H1 (cell line): ENCODE measurements at regions not wholly inside any gene's neighbourhood (a gene's known extent, or its start where the extent isn't known, plus 50 kb on each side); places are given as distances from the start of the nearest gene placed in this dataset.

Experiments used
- CTCF ChIA-PET: fragments of 300-600 bp; sonication (Branson Sonifier 250); formaldehyde crosslinking; loops from one replicate; lab custom pipeline; 2021; ENCODE audit not compliant: partially characterized antibody; lab: Charles Lee
- POLR2A ChIA-PET: fragments of 300-600 bp; sonication (Branson Sonifier 250); formaldehyde crosslinking; loops from one replicate; lab custom pipeline; 2021; ENCODE audit warnings: inconsistent platforms; ENCODE audit not compliant: partially characterized antibody; lab: Charles Lee
- DNase-seq, 2 experiments: peaks; one replicate each; pipeline versions ENCODE4 v3.0.0 to v3.0.0-alpha.2; 2010 to 2022; ENCODE audit warnings: low spot score in 2 of 2, low read depth in 1 of 2, mixed read lengths in 1 of 2
- FAIRE-seq: peaks from 2 replicates; lab custom pipeline; 2011; peaks lifted over from hg19 to GRCh38; lab: Jason Lieb, UNC
- H2AFZ ChIP-seq: 2 replicates; pipeline ENCODE4 v1.8.1; 2012; ENCODE audit warnings: low read length, inconsistent platforms
- H2AK5ac ChIP-seq: 2 replicates; pipeline ENCODE4 v1.6.1; 2013; ENCODE audit warnings: low read depth, low read length
- H2BK120ac ChIP-seq: replicated peaks from 2 replicates; pipeline ENCODE3; 2013; ENCODE audit warnings: low read depth, low read length, inconsistent platforms
- H2BK12ac ChIP-seq: 2 replicates; pipeline ENCODE4 v1.6.1; 2013; ENCODE audit warnings: low read depth, low read length
- H2BK15ac ChIP-seq: 2 replicates; pipeline ENCODE4 v1.6.1; 2013; ENCODE audit warnings: low read length
- H2BK20ac ChIP-seq: 2 replicates; pipeline ENCODE4 v1.6.1; 2013; ENCODE audit warnings: low read length
- H2BK5ac ChIP-seq: 2 replicates; pipeline ENCODE4 v1.6.1; 2013; ENCODE audit warnings: low read depth, low read length
- H3K14ac ChIP-seq: 2 replicates; pipeline ENCODE4 v1.6.1; 2013; ENCODE audit warnings: inconsistent platforms; ENCODE audit not compliant: insufficient read length
- H3K18ac ChIP-seq: 2 replicates; pipeline ENCODE4 v1.6.1; 2013; ENCODE audit warnings: low read length; ENCODE audit errors: extremely low read depth
- H3K23ac ChIP-seq: 2 replicates; pipeline ENCODE4 v1.6.1; 2013; ENCODE audit warnings: inconsistent platforms; ENCODE audit not compliant: insufficient read length
- H3K23me2 ChIP-seq: 2 replicates; pipeline ENCODE4 v1.6.1; 2013; ENCODE audit warnings: low read depth, low read length
- H3K27ac ChIP-seq: 2 replicates; pipeline ENCODE4 v1.6.1; 2011; ENCODE audit warnings: low read depth, low read length, inconsistent platforms
- H3K27me3 ChIP-seq, 4 experiments: replicated peaks in 1 of 4; 1 replicate in 1 of 4; 2 replicates in 3 of 4; pipeline versions ENCODE4 v1.6.1 to v1.8.1; 2011 to 2013; ENCODE audit warnings: low read length in 3 of 4, mild to moderate bottlenecking in 3 of 4, inconsistent platforms in 2 of 4, mixed read lengths in 2 of 4, moderate library complexity in 1 of 4; ENCODE audit not compliant: control insufficient read depth in 3 of 4, insufficient read depth in 3 of 4; ENCODE audit errors: extremely low read depth in 1 of 4
- H3K36me3 ChIP-seq, 4 experiments: 2 replicates each; pipeline versions ENCODE4 v1.6.1 to v1.8.1; 2011 to 2013; ENCODE audit warnings: mild to moderate bottlenecking in 4 of 4, low read length in 3 of 4, moderate library complexity in 2 of 4, control low read depth in 1 of 4, inconsistent platforms in 1 of 4; ENCODE audit not compliant: insufficient read depth in 4 of 4, control insufficient read depth in 2 of 4
- H3K4ac ChIP-seq: replicated peaks from 2 replicates; pipeline ENCODE3; 2013; ENCODE audit warnings: low read length, low read depth, mixed read lengths, inconsistent platforms; ENCODE audit not compliant: insufficient read length
- H3K4me1 ChIP-seq, 4 experiments: replicated peaks in 1 of 4; 1 replicate in 1 of 4; 2 replicates in 3 of 4; pipeline versions ENCODE4 v1.6.1 to v1.8.1; 2011 to 2013; ENCODE audit warnings: low read length in 3 of 4, inconsistent platforms in 2 of 4, mixed read lengths in 1 of 4; ENCODE audit not compliant: insufficient read depth in 4 of 4, control insufficient read depth in 3 of 4
- H3K4me2 ChIP-seq, 2 experiments: 2 replicates each; pipeline versions ENCODE4 v1.6.1 to v1.8.1; 2011 to 2013; ENCODE audit warnings: low read depth in 2 of 2, low read length in 2 of 2, control low read depth in 1 of 2, inconsistent platforms in 1 of 2, mild to moderate bottlenecking in 1 of 2; ENCODE audit not compliant: insufficient read depth in 1 of 2
- H3K4me3 ChIP-seq, 4 experiments: fragments of 200-600, 300-600 bp in 1 of 4; sonication (generic), shearing (Covaris generic), sonication (Bioruptor Twin) in 1 of 4; 2 replicates each; pipeline versions ENCODE4 v1.5.1 to v1.8.1; 2011 to 2016; ENCODE audit warnings: low read length in 4 of 4, low read depth in 3 of 4, control low read depth in 2 of 4, inconsistent platforms in 2 of 4, mild to moderate bottlenecking in 2 of 4, mixed read lengths in 1 of 4, moderate library complexity in 1 of 4; ENCODE audit not compliant: insufficient read depth in 2 of 4; ENCODE audit errors: extremely low read depth in 1 of 4
- H3K56ac ChIP-seq: replicated peaks from 2 replicates; pipeline ENCODE3; 2013; ENCODE audit warnings: low read depth, mild to moderate bottlenecking, mixed read lengths, low read length, inconsistent platforms; ENCODE audit not compliant: insufficient read length
- H3K79me1 ChIP-seq: 2 replicates; pipeline ENCODE4 v1.6.1; 2013; ENCODE audit warnings: low read depth, low read length, control low read depth
- H3K79me2 ChIP-seq, 2 experiments: 2 replicates each; pipeline versions ENCODE4 v1.6.1 to v1.8.1; 2012 to 2013; ENCODE audit warnings: low read length in 2 of 2, mild to moderate bottlenecking in 2 of 2, inconsistent platforms in 1 of 2; ENCODE audit not compliant: insufficient read depth in 2 of 2, control insufficient read depth in 1 of 2
- H3K9ac ChIP-seq, 4 experiments: replicated peaks in 1 of 4; 1 replicate in 1 of 4; 2 replicates in 3 of 4; pipeline versions ENCODE4 v1.6.1 to v1.8.1; 2011 to 2013; ENCODE audit warnings: low read depth in 3 of 4, low read length in 3 of 4, control low read depth in 2 of 4, mild to moderate bottlenecking in 2 of 4, moderate library complexity in 2 of 4, inconsistent platforms in 1 of 4; ENCODE audit errors: extremely low read depth in 1 of 4
- H3K9me3 ChIP-seq, 2 experiments: 2 replicates each; pipeline versions ENCODE4 v1.6.1 to v1.8.1; 2012 to 2013; ENCODE audit warnings: mild to moderate bottlenecking in 2 of 2, moderate library complexity in 2 of 2, control low read depth in 1 of 2, inconsistent platforms in 1 of 2, low read depth in 1 of 2, low read length in 1 of 2, mixed read lengths in 1 of 2; ENCODE audit not compliant: insufficient read depth in 2 of 2
- H4K20me1 ChIP-seq, 2 experiments: replicated peaks in 1 of 2; 2 replicates each; pipeline versions ENCODE3 to v1.8.1; 2011 to 2013; ENCODE audit warnings: inconsistent platforms in 2 of 2, low read length in 2 of 2, mild to moderate bottlenecking in 1 of 2; ENCODE audit not compliant: insufficient read depth in 2 of 2, control insufficient read depth in 1 of 2
- H4K5ac ChIP-seq: 2 replicates; pipeline ENCODE4 v1.6.1; 2013; ENCODE audit warnings: low read length, low read depth, mixed read lengths, inconsistent platforms; ENCODE audit not compliant: insufficient read length
- H4K8ac ChIP-seq: 2 replicates; pipeline ENCODE4 v1.8.0; 2013; ENCODE audit warnings: mild to moderate bottlenecking, moderate library complexity, low read length, inconsistent platforms; ENCODE audit not compliant: insufficient read depth; ENCODE audit errors: extremely low read depth
- H4K91ac ChIP-seq: replicated peaks from 2 replicates; pipeline ENCODE3; 2013; ENCODE audit warnings: low read length, mixed read lengths, inconsistent platforms; ENCODE audit not compliant: insufficient read length
- BCL11A ChIP-seq, 2 experiments: IDR thresholded peaks; one replicate each; pipeline ENCODE4 v1.6.1; 2011; ENCODE audit warnings: low read depth in 2 of 2, low read length in 2 of 2, mild to moderate bottlenecking in 2 of 2
- CBX8 ChIP-seq: fragments of 300-800, 300-1000 bp; sonication (generic); IDR thresholded peaks from 2 replicates; pipeline ENCODE4 v1.7.1; 2016; ENCODE audit warnings: low read depth, low read length, borderline replicate concordance
- CHD1 ChIP-seq: IDR thresholded peaks from 2 replicates; pipeline ENCODE4 v1.6.1; 2012; ENCODE audit warnings: low read depth, low read length, improper control_type of control experiment
- CTBP2 ChIP-seq: IDR thresholded peaks from 2 replicates; pipeline ENCODE4 v1.7.0; 2011; ENCODE audit warnings: borderline replicate concordance, mild to moderate bottlenecking, moderate library complexity, mixed read lengths, low read length; ENCODE audit not compliant: insufficient read depth, insufficient read length
- JUN ChIP-seq: IDR thresholded peaks from 2 replicates; pipeline ENCODE4 v1.6.1; 2011; ENCODE audit warnings: low read depth, mild to moderate bottlenecking, improper control_type of control experiment, low read length
- RAD21 ChIP-seq, 2 experiments: IDR thresholded peaks in 1 of 2; conservative IDR thresholded peaks in 1 of 2; 2 replicates each; pipeline ENCODE4 v1.6.1; 2011; ENCODE audit warnings: low read depth in 2 of 2, low read length in 2 of 2, improper control_type of control experiment in 1 of 2, inconsistent platforms in 1 of 2, mild to moderate bottlenecking in 1 of 2, moderate library complexity in 1 of 2
- RNF2 ChIP-seq: fragments of 200-900, 300-1000 bp; sonication (generic); IDR thresholded peaks from 2 replicates; pipeline ENCODE4 v1.7.1; 2016; ENCODE audit warnings: borderline replicate concordance, low read depth, mild to moderate bottlenecking, antibody characterized with exemption, low read length; ENCODE audit not compliant: poor library complexity, severe bottlenecking; ENCODE audit errors: missing control alignments
- RXRA ChIP-seq: IDR thresholded peaks from 2 replicates; pipeline ENCODE4 v1.6.1; 2011; ENCODE audit warnings: low read depth, mild to moderate bottlenecking, low read length, moderate library complexity; ENCODE audit not compliant: insufficient read depth
- TCF12 ChIP-seq: IDR thresholded peaks from 2 replicates; pipeline ENCODE4 v1.6.1; 2011; ENCODE audit warnings: low read depth, mild to moderate bottlenecking, low read length
- whole genome bisulfite sequencing, 2 experiments: shearing (Covaris generic) in 1 of 2; methylation state at CpG; one replicate each; pipeline versions ENCODE4 v1.1.6 to v1.1.7; 2013 to 2015; ENCODE audit warnings: low lambda C conversion rate in 2 of 2, mixed read lengths in 2 of 2, inconsistent platforms in 1 of 2, low coverage in 1 of 2, missing lambda C conversion rate in 1 of 2; ENCODE audit not compliant: insufficient replicate concordance in 2 of 2, insufficient coverage in 1 of 2, insufficient read length in 1 of 2; ENCODE audit errors: extremely low coverage in 1 of 2, missing lambda C conversion rate in 1 of 2; 5-methylcytosine and 5-hydroxymethylcytosine counted together

GRCh38 chr3:158974904-158975303, 173.1 kb downstream of the MFSD1 start (continued):
- no peak for TF ChIP-seq CHD1

GRCh38 chr3:158976966-158977365, 175.1 kb downstream of the MFSD1 start:
- no peak overlapping the region for H3K9ac ChIP-seq
- H3K27ac ChIP-seq = no peak overlapping the region
- H3K14ac ChIP-seq = no peak overlapping the region
- no peak overlapping the region for H2BK5ac ChIP-seq
- FAIRE-seq (no peak), DNase-seq (no peak)
- 97% methylated on average over 2 of the region's 2 CpGs; no CpG with 5 or more reads in 1 of the 2 experiments for WGBS, 2 experiments
- H3K4me3 ChIP-seq = no peak overlapping the region
- no peak overlapping the region for H2BK120ac ChIP-seq
- no peak overlapping the region for H3K4ac ChIP-seq
- no peak overlapping the region for H2BK12ac ChIP-seq
- H4K5ac ChIP-seq = no peak overlapping the region
- ChIA-PET POLR2A (no interaction called here), CTCF (interaction anchor here (0.8 kb wide), 1 partner anchor 64 kb away, joined by 4 read pairs; no protein-coding TSS in a partner anchor)
- H4K20me1 ChIP-seq = no peaks in the 10 kb centered on the region
- no peaks in the 10 kb centered on the region for H3K36me3 ChIP-seq
- H3K18ac ChIP-seq = no peak overlapping the region
- no peak overlapping the region for H3K4me2 ChIP-seq
- H3K79me1 ChIP-seq = no peaks in the 10 kb centered on the region
- no peak overlapping the region for H2AK5ac ChIP-seq
- no peak overlapping the region for H2BK20ac ChIP-seq
- H3K79me2 ChIP-seq = no peaks in the 10 kb centered on the region
- no peak overlapping the region for H4K8ac ChIP-seq
- no peaks in the 10 kb centered on the region for H3K27me3 ChIP-seq
- no peaks in the 10 kb centered on the region; a peak in 1 of 7 replicates for H3K4me1 ChIP-seq
- H3K56ac ChIP-seq = no peak overlapping the region
- H3K23ac ChIP-seq = no peak overlapping the region
- H3K23me2 ChIP-seq = no peaks in the 10 kb centered on the region
- no peak overlapping the region for H4K91ac ChIP-seq
- H2BK15ac ChIP-seq = no peak overlapping the region
- no peaks in the 10 kb centered on the region for H3K9me3 ChIP-seq
- H2AFZ ChIP-seq = no peak overlapping the region
- no peak for TF ChIP-seq RAD21 (IDR thresholded peaks at IDR 0.05 in 1 of 2, conservative IDR thresholded peaks at IDR 0.05 in 1 of 2; ENCODE audit: low read depth in 2 of 2, low read length in 2 of 2)
- no peak for TF ChIP-seq RXRA
- TF ChIP-seq RNF2 = no peak
- no peak for TF ChIP-seq CBX8
- TF ChIP-seq TCF12 = no peak
- no peak for TF ChIP-seq BCL11A (IDR thresholded peaks at IDR 0.05; ENCODE audit: low read depth in 2 of 2, low read length in 2 of 2)
- no peak for TF ChIP-seq CTBP2
- TF ChIP-seq JUN = no peak
